ENCODE measurements at regions not wholly inside any gene's neighbourhood (a gene's known extent, or its start where the extent isn't known, plus 50 kb on each side); places are given as distances from the start of the nearest gene placed in this dataset.
"Not testable (repeated sequence)": the region's sequence is repeated elsewhere in the genome, so short reads cannot be mapped to it uniquely, and the experiment has no call there.

DNA sequence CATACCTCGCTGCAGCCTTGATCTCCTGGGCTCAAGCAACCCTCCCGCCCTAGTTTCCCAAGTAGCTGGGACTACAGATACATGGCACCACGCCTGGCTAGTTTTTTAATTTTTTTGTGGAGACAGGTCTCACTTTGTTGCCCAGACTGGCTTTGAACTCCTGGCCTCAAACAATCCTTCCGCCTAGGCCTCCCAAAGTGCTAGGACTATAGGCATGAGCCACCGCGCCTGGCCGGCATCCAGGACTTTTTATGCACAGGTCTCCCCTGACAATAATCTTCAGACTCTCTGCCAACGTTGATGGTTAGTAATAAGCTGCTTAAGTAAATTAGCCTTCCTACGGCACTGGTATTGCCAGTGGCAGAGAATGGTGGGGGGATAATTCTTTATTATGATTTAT is 110.5 kb upstream of the MTHFD1L start:
- Histone ChIP-seq H3K36me3 (ENCODE audit: control insufficient read depth, insufficient read depth, low read length) (no peaks in the 10 kb centered on the region), H3K9me3 (ENCODE audit: control insufficient read depth, insufficient read depth, low read length) (no peaks in the 10 kb centered on the region), H3K9ac (ENCODE audit: low read depth, low read length) (no peak overlapping the region), H3K27me3 (ENCODE audit: control insufficient read depth, insufficient read depth, low read length) (peaks cover 13% of the 10 kb centered on the region; the same call in 1 of the 2 replicates), H3K27ac (ENCODE audit: low read depth, low read length) (no peak overlapping the region), H3K4me3 (ENCODE audit: low read depth, low read length) (no peak overlapping the region), H3K4me1 (ENCODE audit: control insufficient read depth, insufficient read depth, low read length) (peaks cover 14% of the 10 kb centered on the region)

DNA sequence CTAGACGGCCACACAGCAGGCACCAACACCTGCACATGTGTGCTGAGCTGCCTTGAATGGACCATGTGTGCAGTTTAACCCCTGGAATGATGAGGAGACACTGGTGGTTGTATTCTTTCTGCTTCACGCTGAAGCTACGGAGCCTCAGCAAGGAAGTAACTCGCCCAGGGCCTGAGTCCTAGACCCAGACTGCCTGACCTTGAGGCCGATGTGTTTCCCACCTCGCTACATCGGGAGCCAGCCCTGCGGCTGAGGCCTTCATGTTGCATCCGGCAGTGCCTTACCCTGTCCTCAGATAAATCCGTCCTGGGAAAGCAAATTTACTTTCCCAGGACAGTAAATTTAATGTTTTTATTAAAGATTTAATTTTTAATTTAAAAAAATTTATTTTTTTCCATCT is 110.0 kb upstream of the MTHFD1L start:
- Histone ChIP-seq H3K9ac (ENCODE audit: low read depth, low read length) (no peak overlapping the region), H3K9me3 (ENCODE audit: control insufficient read depth, insufficient read depth, low read length) (no peaks in the 10 kb centered on the region), H3K27ac (ENCODE audit: low read depth, low read length) (no peak overlapping the region), H3K27me3 (ENCODE audit: control insufficient read depth, insufficient read depth, low read length) (peaks cover 13% of the 10 kb centered on the region; the same call in 1 of the 2 replicates), H3K4me1 (ENCODE audit: control insufficient read depth, insufficient read depth, low read length) (peaks cover 14% of the 10 kb centered on the region), H3K36me3 (ENCODE audit: control insufficient read depth, insufficient read depth, low read length) (no peaks in the 10 kb centered on the region), H3K4me3 (ENCODE audit: low read depth, low read length) (no peak overlapping the region)

DNA sequence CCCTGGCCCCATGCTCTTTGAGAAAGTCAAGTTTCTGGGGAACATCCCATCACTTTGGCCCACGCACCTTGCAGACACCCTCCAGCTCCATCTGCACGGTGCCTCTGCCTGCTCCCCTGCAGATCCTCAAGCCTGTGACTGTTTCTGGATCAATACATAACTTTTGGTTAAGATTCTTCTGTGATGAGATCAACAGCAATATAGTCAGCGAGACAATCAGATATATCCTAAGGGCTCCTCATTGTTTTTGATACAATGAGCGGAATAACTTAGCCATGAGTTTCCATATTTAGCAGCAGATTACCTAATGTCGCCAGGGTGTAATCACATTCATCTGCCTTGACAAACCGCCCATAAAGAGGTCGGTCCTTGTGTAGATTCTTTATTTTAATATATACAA is 109.3 kb upstream of the MTHFD1L start:
- H3K4me3 ChIP-seq (ENCODE audit: low read depth, low read length): no peak overlapping the region
- no peak overlapping the region for H3K27ac ChIP-seq (ENCODE audit: low read depth, low read length)
- peaks cover 14% of the 10 kb centered on the region for H3K4me1 ChIP-seq (ENCODE audit: control insufficient read depth, insufficient read depth, low read length)

GRCh38 chr6:150757807-150758206 is 107.7 kb upstream of the MTHFD1L start:
- peaks cover 14% of the 10 kb centered on the region for H3K4me1 ChIP-seq (ENCODE audit: control insufficient read depth, insufficient read depth, low read length)
- not testable (repeated sequence) for H3K9me3 ChIP-seq (ENCODE audit: control insufficient read depth, insufficient read depth, low read length)

More for the DNA sequence above, 109.3 kb upstream of the MTHFD1L start:
- Histone ChIP-seq H3K9ac (ENCODE audit: low read depth, low read length) (no peak overlapping the region), H3K9me3 (ENCODE audit: control insufficient read depth, insufficient read depth, low read length) (no peaks in the 10 kb centered on the region), H3K36me3 (ENCODE audit: control insufficient read depth, insufficient read depth, low read length) (no peaks in the 10 kb centered on the region), H3K27me3 (ENCODE audit: control insufficient read depth, insufficient read depth, low read length) (peaks cover 13% of the 10 kb centered on the region; the same call in 1 of the 2 replicates)

DNA sequence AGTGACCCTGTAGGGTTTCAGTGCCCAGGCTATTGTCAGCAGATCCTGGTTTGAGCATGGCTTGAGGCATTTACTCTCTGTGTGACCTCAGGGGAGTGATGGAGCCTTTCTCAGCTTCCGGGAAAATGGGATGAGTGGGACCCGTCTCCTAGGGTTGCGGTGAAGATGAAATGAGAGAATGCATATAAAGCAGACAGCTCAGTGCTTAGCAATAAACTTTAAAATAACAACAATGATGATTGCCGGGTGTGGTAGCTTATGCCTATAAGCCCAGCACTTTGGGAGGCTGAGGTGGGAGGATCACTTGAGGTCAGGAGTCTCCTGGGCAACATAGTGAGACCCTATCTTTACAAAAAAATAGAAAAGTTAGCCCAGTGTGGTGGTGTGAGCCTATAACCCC is 106.0 kb upstream of the MTHFD1L start:
- Histone ChIP-seq H3K27ac (ENCODE audit: low read depth, low read length) (no peak overlapping the region), H3K4me1 (ENCODE audit: control insufficient read depth, insufficient read depth, low read length) (no peaks in the 10 kb centered on the region), H3K36me3 (ENCODE audit: control insufficient read depth, insufficient read depth, low read length) (no peaks in the 10 kb centered on the region), H3K9ac (ENCODE audit: low read depth, low read length) (no peak overlapping the region), H3K27me3 (ENCODE audit: control insufficient read depth, insufficient read depth, low read length) (peaks cover 10% of the 10 kb centered on the region; the same call in 1 of the 2 replicates), H3K4me3 (ENCODE audit: low read depth, low read length) (no peak overlapping the region), H3K9me3 (ENCODE audit: control insufficient read depth, insufficient read depth, low read length) (no peaks in the 10 kb centered on the region)

More at GRCh38 chr6:150757807-150758206, 107.7 kb upstream of the MTHFD1L start:
- H3K27me3 ChIP-seq (ENCODE audit: control insufficient read depth, insufficient read depth, low read length); H3K4me3 ChIP-seq (ENCODE audit: low read depth, low read length); H3K27ac ChIP-seq (ENCODE audit: low read depth, low read length); H3K9ac ChIP-seq (ENCODE audit: low read depth, low read length); H3K36me3 ChIP-seq (ENCODE audit: control insufficient read depth, insufficient read depth, low read length): not testable (repeated sequence)

DNA sequence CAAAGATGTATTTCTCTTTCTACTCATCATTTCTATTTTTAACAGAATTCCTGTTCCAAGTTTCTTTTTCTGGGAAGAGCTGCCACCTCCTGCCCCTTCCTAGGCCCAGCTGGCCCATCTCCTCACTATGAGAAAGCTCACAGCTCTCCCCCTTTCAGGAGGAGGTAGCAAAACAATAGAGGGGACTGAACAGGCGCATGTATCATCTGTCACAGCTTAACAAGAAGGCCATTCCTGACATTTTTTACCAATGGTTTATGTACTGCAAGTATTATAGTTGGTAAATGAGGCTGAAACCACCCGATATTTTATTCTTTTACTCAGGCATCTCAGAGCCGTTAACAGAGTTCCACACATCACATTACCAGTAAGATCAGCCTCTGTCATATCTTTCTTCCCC is 103.7 kb upstream of the MTHFD1L start:
- Histone ChIP-seq H3K9me3 (ENCODE audit: control insufficient read depth, insufficient read depth, low read length) (no peaks in the 10 kb centered on the region), H3K4me1 (ENCODE audit: control insufficient read depth, insufficient read depth, low read length) (peaks cover 12% of the 10 kb centered on the region)

GRCh38 chr6:150764334-150765066 is 101.0 kb upstream of the MTHFD1L start:
- H3K4me3 ChIP-seq (ENCODE audit: low read depth, low read length): no peak overlapping the region
- no peaks in the 10 kb centered on the region for H3K27me3 ChIP-seq (ENCODE audit: control insufficient read depth, insufficient read depth, low read length)
- H3K9ac ChIP-seq (ENCODE audit: low read depth, low read length): no peak overlapping the region
- H3K27ac ChIP-seq (ENCODE audit: low read depth, low read length): no peak overlapping the region
- H3K9me3 ChIP-seq (ENCODE audit: control insufficient read depth, insufficient read depth, low read length): no peaks in the 10 kb centered on the region
- no peaks in the 10 kb centered on the region for H3K36me3 ChIP-seq (ENCODE audit: control insufficient read depth, insufficient read depth, low read length)
- peaks cover 25% of the 10 kb centered on the region for H3K4me1 ChIP-seq (ENCODE audit: control insufficient read depth, insufficient read depth, low read length)

More for the DNA sequence above, 103.7 kb upstream of the MTHFD1L start:
- no peak overlapping the region for H3K9ac ChIP-seq (ENCODE audit: low read depth, low read length)
- H3K27ac ChIP-seq (ENCODE audit: low read depth, low read length): no peak overlapping the region
- no peak overlapping the region for H3K4me3 ChIP-seq (ENCODE audit: low read depth, low read length)
- no peaks in the 10 kb centered on the region for H3K27me3 ChIP-seq (ENCODE audit: control insufficient read depth, insufficient read depth, low read length)
- H3K36me3 ChIP-seq (ENCODE audit: control insufficient read depth, insufficient read depth, low read length): no peaks in the 10 kb centered on the region

DNA sequence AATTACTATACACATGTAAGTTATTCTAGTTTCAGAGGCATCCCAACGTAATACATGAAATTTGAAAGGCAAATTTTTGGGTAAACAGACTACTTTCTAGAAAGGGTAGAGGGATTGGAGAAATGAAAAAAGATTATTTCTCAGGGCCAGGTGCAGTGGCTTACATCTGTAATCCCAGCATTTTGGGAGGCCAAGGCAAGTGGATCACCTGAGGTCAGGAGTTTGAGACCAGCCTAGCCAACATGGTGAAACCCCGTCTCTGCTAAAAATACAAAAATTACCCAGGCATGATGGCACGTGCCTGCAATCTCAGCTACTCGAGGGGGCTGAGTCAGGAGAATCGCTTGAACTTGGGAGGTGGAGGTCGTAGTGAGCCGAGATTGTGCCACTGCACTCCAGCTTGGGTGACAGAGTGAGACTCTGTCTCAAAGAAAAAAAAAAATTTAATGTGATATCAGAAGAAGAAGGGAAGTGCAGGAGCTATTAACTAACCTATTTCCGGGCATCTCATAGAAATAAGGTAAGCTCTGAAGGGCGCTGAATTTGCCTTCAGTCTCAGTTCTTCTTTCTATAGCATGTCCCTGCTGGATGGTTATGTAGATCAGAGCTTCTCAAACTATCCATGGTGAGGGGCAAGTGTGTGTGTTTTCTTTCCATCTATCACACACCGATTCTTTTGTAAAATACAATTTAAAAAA is 100.3 kb upstream of the MTHFD1L start:
- no peak overlapping the region for H3K27ac ChIP-seq (ENCODE audit: low read depth, low read length)
- no peaks in the 10 kb centered on the region for H3K9me3 ChIP-seq (ENCODE audit: control insufficient read depth, insufficient read depth, low read length)
- H3K9ac ChIP-seq (ENCODE audit: low read depth, low read length): no peak overlapping the region
- H3K4me1 ChIP-seq (ENCODE audit: control insufficient read depth, insufficient read depth, low read length): peaks cover 25% of the 10 kb centered on the region
- no peaks in the 10 kb centered on the region for H3K27me3 ChIP-seq (ENCODE audit: control insufficient read depth, insufficient read depth, low read length)
- H3K36me3 ChIP-seq (ENCODE audit: control insufficient read depth, insufficient read depth, low read length): no peaks in the 10 kb centered on the region
- H3K4me3 ChIP-seq (ENCODE audit: low read depth, low read length): no peak overlapping the region

DNA sequence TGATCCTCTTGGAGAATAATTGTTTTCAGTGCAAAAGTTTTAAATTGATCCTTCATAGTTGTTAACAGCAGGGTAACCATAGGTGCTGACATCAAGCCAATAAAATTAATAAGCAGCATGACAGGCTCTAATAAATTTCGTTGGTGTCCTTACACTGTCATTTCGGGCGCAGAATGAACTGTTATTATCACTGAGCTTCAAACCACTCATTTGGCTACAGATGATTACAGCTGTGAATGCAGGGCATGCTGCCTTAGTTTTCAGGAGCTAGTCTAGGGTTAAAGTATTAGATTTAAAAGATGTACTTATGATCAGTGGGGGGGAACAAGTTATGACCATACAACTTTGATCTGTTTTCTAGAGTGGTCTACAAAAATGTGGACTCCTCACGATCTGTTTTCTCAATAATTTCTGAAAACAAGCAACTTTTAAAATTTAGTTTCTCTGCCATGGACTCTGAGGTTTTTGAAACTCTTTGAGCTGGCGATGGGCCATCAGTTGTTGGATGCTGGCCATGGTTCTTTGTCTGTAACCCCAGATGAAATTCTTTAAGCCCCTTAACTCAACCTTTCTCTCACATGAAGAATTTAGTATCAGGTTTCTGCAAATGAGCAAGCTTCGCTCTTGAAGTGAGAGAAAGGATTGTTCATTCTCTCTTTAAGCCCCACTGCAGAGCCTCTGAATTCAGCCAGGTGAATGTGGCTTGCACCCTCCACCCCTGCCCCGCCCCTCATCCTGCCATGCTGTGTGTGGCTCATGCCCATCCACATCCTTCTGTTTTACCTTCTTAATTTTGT is 99.1 kb upstream of the MTHFD1L start:
- no peak overlapping the region for H3K27ac ChIP-seq (ENCODE audit: low read depth, low read length)

GRCh38 chr6:150767161-150767560 is 98.3 kb upstream of the MTHFD1L start:
- H3K27me3 ChIP-seq (ENCODE audit: control insufficient read depth, insufficient read depth, low read length): no peaks in the 10 kb centered on the region
- H3K9me3 ChIP-seq (ENCODE audit: control insufficient read depth, insufficient read depth, low read length): no peaks in the 10 kb centered on the region

More for the DNA sequence above, 99.1 kb upstream of the MTHFD1L start:
- no peaks in the 10 kb centered on the region for H3K27me3 ChIP-seq (ENCODE audit: control insufficient read depth, insufficient read depth, low read length)
- peaks cover 25% of the 10 kb centered on the region for H3K4me1 ChIP-seq (ENCODE audit: control insufficient read depth, insufficient read depth, low read length)
- no peaks in the 10 kb centered on the region for H3K36me3 ChIP-seq (ENCODE audit: control insufficient read depth, insufficient read depth, low read length)
- no peaks in the 10 kb centered on the region for H3K9me3 ChIP-seq (ENCODE audit: control insufficient read depth, insufficient read depth, low read length)
- no peak overlapping the region for H3K9ac ChIP-seq (ENCODE audit: low read depth, low read length)
- no peak overlapping the region for H3K4me3 ChIP-seq (ENCODE audit: low read depth, low read length)

More at GRCh38 chr6:150767161-150767560, 98.3 kb upstream of the MTHFD1L start:
- Histone ChIP-seq H3K4me3 (ENCODE audit: low read depth, low read length) (no peak overlapping the region), H3K36me3 (ENCODE audit: control insufficient read depth, insufficient read depth, low read length) (no peaks in the 10 kb centered on the region), H3K27ac (ENCODE audit: low read depth, low read length) (no peak overlapping the region), H3K4me1 (ENCODE audit: control insufficient read depth, insufficient read depth, low read length) (peaks cover 25% of the 10 kb centered on the region), H3K9ac (ENCODE audit: low read depth, low read length) (no peak overlapping the region)

Measured in HUES48 (cell line).